CD8-positive, alpha-beta memory T cell (primary cell): ENCODE measurements at regions not wholly inside any gene's neighbourhood (a gene's known extent, or its start where the extent isn't known, plus 50 kb on each side); places are given as distances from the start of the nearest gene placed in this dataset.
"Not testable (repeated sequence)": the region's sequence is repeated elsewhere in the genome, so short reads cannot be mapped to it uniquely, and the experiment has no call there.

ENCODE experiments used
- CTCF ChIA-PET: fragments of 350-600 bp; sonication (Branson Sonifier 250); formaldehyde crosslinking; loops from one replicate; lab custom pipeline; 2021; ENCODE audit warnings: antibody characterized with exemption; lab: Charles Lee
- POLR2A ChIA-PET: fragments of 350-600 bp; sonication (Branson Sonifier 250); formaldehyde crosslinking; loops from one replicate; lab custom pipeline; 2021; ENCODE audit warnings: antibody characterized with exemption; lab: Charles Lee
- DNase-seq, 5 donors: peaks; one replicate each; pipeline versions ENCODE4 v3.0.0 to v3.0.0-alpha.2; 2020 to 2022; ENCODE audit warnings: mixed read lengths in 1 of 5
- H3K27ac ChIP-seq: one replicate; pipeline ENCODE4 v1.7.0; 2013; ENCODE audit warnings: low read depth, mild to moderate bottlenecking, low read length, moderate library complexity
- H3K27me3 ChIP-seq: 2 replicates; pipeline ENCODE4 v1.7.0; 2013; ENCODE audit warnings: low read length, mild to moderate bottlenecking; ENCODE audit not compliant: insufficient read depth, poor library complexity, severe bottlenecking
- H3K36me3 ChIP-seq: 2 replicates; pipeline ENCODE4 v1.7.0; 2013; ENCODE audit warnings: mild to moderate bottlenecking, low read length, moderate library complexity; ENCODE audit not compliant: insufficient read depth
- H3K4me1 ChIP-seq: 2 replicates; pipeline ENCODE4 v1.7.0; 2013; ENCODE audit warnings: mild to moderate bottlenecking, low read length, moderate library complexity; ENCODE audit not compliant: insufficient read depth
- H3K4me3 ChIP-seq: 2 replicates; pipeline ENCODE4 v1.7.0; 2013; ENCODE audit warnings: mild to moderate bottlenecking, low read length
- H3K9me3 ChIP-seq: 2 replicates; pipeline ENCODE4 v1.7.0; 2013; ENCODE audit warnings: mild to moderate bottlenecking, low read length
- H3K27ac Mint-ChIP-seq, 8 donors: one replicate each; pipeline ENCODE4 v1.8.0; 2020 to 2021; ENCODE audit warnings: mixed read lengths in 8 of 8, mild to moderate bottlenecking in 6 of 8, inconsistent platforms in 3 of 8, moderate library complexity in 3 of 8
- H3K27me3 Mint-ChIP-seq, 2 donors: one replicate each; pipeline ENCODE4 v1.8.0; 2020 to 2021; ENCODE audit warnings: mixed read lengths in 2 of 2, mild to moderate bottlenecking in 1 of 2, moderate library complexity in 1 of 2
- H3K36me3 Mint-ChIP-seq, 3 donors: one replicate each; pipeline ENCODE4 v1.8.0; 2020 to 2021; ENCODE audit warnings: mixed read lengths in 3 of 3, inconsistent platforms in 1 of 3, mild to moderate bottlenecking in 1 of 3
- H3K4me1 Mint-ChIP-seq, 3 donors: one replicate each; pipeline ENCODE4 v1.8.0; 2020 to 2021; ENCODE audit warnings: mixed read lengths in 3 of 3, inconsistent platforms in 1 of 3, mild to moderate bottlenecking in 1 of 3
- H3K4me3 Mint-ChIP-seq, 7 donors: one replicate each; pipeline ENCODE4 v1.8.0; 2020 to 2021; ENCODE audit warnings: mixed read lengths in 7 of 7, mild to moderate bottlenecking in 6 of 7, moderate library complexity in 4 of 7, inconsistent platforms in 2 of 7
- H3K9me3 Mint-ChIP-seq, 5 donors: one replicate each; pipeline ENCODE4 v1.8.0; 2020 to 2022; ENCODE audit warnings: mixed read lengths in 5 of 5, mild to moderate bottlenecking in 3 of 5, moderate library complexity in 2 of 5, inconsistent platforms in 1 of 5

GRCh38 chr12:87444039-87444438 lies 585.2 kb downstream of the C12orf50 start:
- no peak for DNase-seq
- ChIA-PET POLR2A (interaction anchor here (0.7 kb wide), 1 partner anchor 1475 kb away, joined by 3 read pairs; no protein-coding TSS in a partner anchor), CTCF (no interaction called here)
- H3K27ac ChIP-seq, result no peak overlapping the region
- H3K4me3 Mint-ChIP-seq, result no peak overlapping the region
- no peaks in the 10 kb centered on the region for H3K9me3 ChIP-seq
- no peaks in the 10 kb centered on the region for H3K27me3 Mint-ChIP-seq
- peaks cover 0 to 4% (median 2%) of the 10 kb centered on the region in 5 donors for H3K9me3 Mint-ChIP-seq
- H3K36me3 ChIP-seq, result no peaks in the 10 kb centered on the region
- H3K27me3 ChIP-seq, result no peaks in the 10 kb centered on the region
- H3K27ac Mint-ChIP-seq, result no peak overlapping the region
- no peaks in the 10 kb centered on the region for H3K4me1 ChIP-seq
- H3K4me3 ChIP-seq, result no peak overlapping the region
- H3K4me1 Mint-ChIP-seq, result no peaks in the 10 kb centered on the region
- no peaks in the 10 kb centered on the region for H3K36me3 Mint-ChIP-seq

GRCh38 chr12:87441511-87441910 lies 587.7 kb downstream of the C12orf50 start:
- no peaks in the 10 kb centered on the region for H3K27me3 Mint-ChIP-seq
- POLR2A ChIA-PET, result no interaction called here
- Histone ChIP-seq H3K36me3 (no peaks in the 10 kb centered on the region), H3K9me3 (no peaks in the 10 kb centered on the region), H3K4me1 (no peaks in the 10 kb centered on the region), H3K27ac (no peak overlapping the region), H3K27me3 (no peaks in the 10 kb centered on the region), H3K4me3 (no peak overlapping the region)
- H3K4me3 Mint-ChIP-seq, result no peak overlapping the region
- CTCF ChIA-PET, result no interaction called here
- no peaks in the 10 kb centered on the region for H3K36me3 Mint-ChIP-seq
- peaks cover 0 to 4% (median 3%) of the 10 kb centered on the region in 5 donors for H3K9me3 Mint-ChIP-seq
- DNase-seq, result no peak
- no peak overlapping the region for H3K27ac Mint-ChIP-seq
- H3K4me1 Mint-ChIP-seq, result no peaks in the 10 kb centered on the region

GRCh38 chr12:87439990-87440827 lies 589.0 kb downstream of the C12orf50 start:
- no peaks in the 10 kb centered on the region for H3K4me1 Mint-ChIP-seq
- Histone ChIP-seq H3K36me3 (no peaks in the 10 kb centered on the region), H3K9me3 (no peaks in the 10 kb centered on the region), H3K27me3 (no peaks in the 10 kb centered on the region), H3K27ac (no peak overlapping the region), H3K4me1 (no peaks in the 10 kb centered on the region), H3K4me3 (no peak overlapping the region)
- H3K27ac Mint-ChIP-seq, result no peak overlapping the region
- ChIA-PET CTCF (no interaction called here), POLR2A (no interaction called here)
- no peak overlapping the region for H3K4me3 Mint-ChIP-seq
- peaks cover 0 to 9% (median 3%) of the 10 kb centered on the region in 5 donors for H3K9me3 Mint-ChIP-seq
- DNase-seq, result no peak
- H3K27me3 Mint-ChIP-seq, result no peaks in the 10 kb centered on the region
- no peaks in the 10 kb centered on the region for H3K36me3 Mint-ChIP-seq

- no peak overlapping the region for H3K4me3 Mint-ChIP-seq
- POLR2A ChIA-PET, result no interaction called here
- no peak overlapping the region for H3K4me3 ChIP-seq
- H3K4me1 Mint-ChIP-seq, result no peaks in the 10 kb centered on the region
- H3K27ac Mint-ChIP-seq, result no peak overlapping the region
- H3K9me3 Mint-ChIP-seq, result peaks cover 4 to 17% (median 5%) of the 10 kb centered on the region in 5 donors
- peaks cover 5% of the 10 kb centered on the region for H3K9me3 ChIP-seq
- no peak for DNase-seq
- no peaks in the 10 kb centered on the region for H3K27me3 ChIP-seq
- no peaks in the 10 kb centered on the region for H3K36me3 Mint-ChIP-seq
- H3K4me1 ChIP-seq, result no peaks in the 10 kb centered on the region
- H3K27ac ChIP-seq, result no peak overlapping the region
- no peaks in the 10 kb centered on the region for H3K36me3 ChIP-seq
- CTCF ChIA-PET, result no interaction called here
- no peaks in the 10 kb centered on the region for H3K27me3 Mint-ChIP-seq
Observed at GRCh38 chr12:87430444-87430843, 598.8 kb downstream of the C12orf50 start.

GRCh38 chr12:87428701-87429277 lies 600.4 kb downstream of the C12orf50 start:
- no peak for DNase-seq
- Mint-ChIP-seq H3K27ac (no peak overlapping the region), H3K36me3 (no peaks in the 10 kb centered on the region), H3K27me3 (no peaks in the 10 kb centered on the region), H3K4me1 (no peaks in the 10 kb centered on the region), H3K4me3 (no peak overlapping the region), H3K9me3 (peaks cover 2 to 22% (median 5%) of the 10 kb centered on the region in 5 donors)
- POLR2A ChIA-PET, result no interaction called here
- H3K4me1 ChIP-seq, result no peaks in the 10 kb centered on the region
- no peaks in the 10 kb centered on the region for H3K36me3 ChIP-seq
- H3K27ac ChIP-seq, result no peak overlapping the region
- no peaks in the 10 kb centered on the region for H3K27me3 ChIP-seq
- CTCF ChIA-PET, result no interaction called here
- H3K4me3 ChIP-seq, result no peak overlapping the region
- H3K9me3 ChIP-seq, result no peaks in the 10 kb centered on the region

GRCh38 chr12:87427770-87428169 lies 601.4 kb downstream of the C12orf50 start:
- no peak overlapping the region for H3K4me3 Mint-ChIP-seq
- H3K27me3 ChIP-seq, result no peaks in the 10 kb centered on the region
- CTCF ChIA-PET, result no interaction called here
- no peak for DNase-seq
- H3K36me3 ChIP-seq, result no peaks in the 10 kb centered on the region
- H3K27ac Mint-ChIP-seq, result no peak overlapping the region
- H3K4me1 Mint-ChIP-seq, result no peaks in the 10 kb centered on the region
- peaks cover 2 to 22% (median 5%) of the 10 kb centered on the region in 5 donors for H3K9me3 Mint-ChIP-seq
- H3K9me3 ChIP-seq, result no peaks in the 10 kb centered on the region
- no peaks in the 10 kb centered on the region for H3K27me3 Mint-ChIP-seq
- POLR2A ChIA-PET, result no interaction called here
- H3K4me3 ChIP-seq, result no peak overlapping the region
- no peak overlapping the region for H3K27ac ChIP-seq
- H3K36me3 Mint-ChIP-seq, result no peaks in the 10 kb centered on the region
- H3K4me1 ChIP-seq, result no peaks in the 10 kb centered on the region

GRCh38 chr12:87425942-87426554 lies 603.2 kb downstream of the C12orf50 start:
- ChIA-PET POLR2A (no interaction called here), CTCF (no interaction called here)
- Mint-ChIP-seq H3K4me3 (no peak overlapping the region), H3K27ac (no peak overlapping the region), H3K36me3 (no peaks in the 10 kb centered on the region), H3K4me1 (no peaks in the 10 kb centered on the region), H3K9me3 (peaks cover 2 to 24% (median 9%) of the 10 kb centered on the region in 5 donors), H3K27me3 (peaks cover 0 to 1% of the 10 kb centered on the region in 2 donors)
- no peaks in the 10 kb centered on the region for H3K36me3 ChIP-seq
- H3K4me1 ChIP-seq, result no peaks in the 10 kb centered on the region
- no peaks in the 10 kb centered on the region for H3K27me3 ChIP-seq
- H3K4me3 ChIP-seq, result no peak overlapping the region
- no peak overlapping the region for H3K27ac ChIP-seq
- no peak for DNase-seq
- no peaks in the 10 kb centered on the region for H3K9me3 ChIP-seq

GRCh38 chr12:87421233-87421632 lies 608.0 kb downstream of the C12orf50 start:
- H3K27ac ChIP-seq, CTCF ChIA-PET, H3K4me3 Mint-ChIP-seq, H3K27me3 ChIP-seq, POLR2A ChIA-PET, H3K36me3 Mint-ChIP-seq, H3K4me1 ChIP-seq, H3K9me3 ChIP-seq, H3K4me3 ChIP-seq, H3K27me3 Mint-ChIP-seq, H3K27ac Mint-ChIP-seq, DNase-seq, H3K4me1 Mint-ChIP-seq, H3K36me3 ChIP-seq: not testable (repeated sequence)
- peaks cover 2 to 19% (median 9%) of the 10 kb centered on the region in 5 donors for H3K9me3 Mint-ChIP-seq
